CD4-positive, alpha-beta T cell treated with Interleukin-6 for 4 hours (primary cell): ENCODE measurements at regions not wholly inside any gene's neighbourhood (a gene's known extent, or its start where the extent isn't known, plus 50 kb on each side); places are given as distances from the start of the nearest gene placed in this dataset.
A peak's percentile ranks its signal among the peaks of the same experiment; 100 is the strongest.
"Not testable (repeated sequence)": the region's sequence is repeated elsewhere in the genome, so short reads cannot be mapped to it uniquely, and the experiment has no call there.

Experiments used
- DNase-seq: peaks from one replicate; pipeline ENCODE4 v3.0.0-alpha.2; 2020; ENCODE audit warnings: mixed read lengths

GRCh38 chr1:30133414-30134055 lies 589.9 kb downstream of the MATN1 start:
- DNase-seq: no peak

GRCh38 chr1:30132602-30133286 lies 590.6 kb downstream of the MATN1 start:
- DNase-seq: no peak

- DNase-seq: not testable (repeated sequence)
Measured at GRCh38 chr1:30130566-30130965, 592.8 kb downstream of the MATN1 start.

- DNase-seq: no peak
Measured at GRCh38 chr1:30130099-30130498, 593.3 kb downstream of the MATN1 start.

- no peak for DNase-seq
Measured at GRCh38 chr1:30129421-30130055, 593.8 kb downstream of the MATN1 start.

- no peak for DNase-seq
Measured at GRCh38 chr1:30129001-30129408, 594.4 kb downstream of the MATN1 start.

GRCh38 chr1:30126848-30127247 lies 596.5 kb downstream of the MATN1 start:
- DNase-seq: no peak

- no peak for DNase-seq
Measured at GRCh38 chr1:30125821-30126170, 597.6 kb downstream of the MATN1 start.

GRCh38 chr1:30125021-30125820 lies 598.2 kb downstream of the MATN1 start:
- DNase-seq: no peak

- DNase-seq: no peak
Measured at GRCh38 chr1:30123896-30124295, 599.5 kb downstream of the MATN1 start.

GRCh38 chr1:30123036-30123435 lies 600.3 kb downstream of the MATN1 start:
- no peak for DNase-seq

GRCh38 chr1:30120245-30121000 lies 603.0 kb downstream of the MATN1 start:
- no peak for DNase-seq

- no peak for DNase-seq
Measured at GRCh38 chr1:30117685-30118084, 605.7 kb downstream of the MATN1 start.

- DNase-seq: no peak
Measured at GRCh38 chr1:30111431-30111830, 612.0 kb downstream of the MATN1 start.

GRCh38 chr1:30110846-30111245 lies 612.5 kb downstream of the MATN1 start:
- no peak for DNase-seq

GRCh38 chr1:30109853-30110252 lies 613.5 kb downstream of the MATN1 start:
- no peak for DNase-seq

- no peak for DNase-seq
Measured at GRCh38 chr1:30108186-30108585, 615.2 kb downstream of the MATN1 start.

GRCh38 chr1:30106125-30106524 lies 617.3 kb downstream of the MATN1 start:
- DNase-seq: peak; percentile 7

- no peak for DNase-seq
Measured at GRCh38 chr1:30104551-30104950, 618.8 kb downstream of the MATN1 start.

- DNase-seq: no peak
Measured at GRCh38 chr1:30103708-30104411, 619.5 kb downstream of the MATN1 start.

- DNase-seq: no peak
Measured at GRCh38 chr1:30102605-30103004, 620.8 kb downstream of the MATN1 start.
